ENCODE measurements at regions not wholly inside any gene's neighbourhood (a gene's known extent, or its start where the extent isn't known, plus 50 kb on each side); places are given as distances from the start of the nearest gene placed in this dataset.

DNA sequence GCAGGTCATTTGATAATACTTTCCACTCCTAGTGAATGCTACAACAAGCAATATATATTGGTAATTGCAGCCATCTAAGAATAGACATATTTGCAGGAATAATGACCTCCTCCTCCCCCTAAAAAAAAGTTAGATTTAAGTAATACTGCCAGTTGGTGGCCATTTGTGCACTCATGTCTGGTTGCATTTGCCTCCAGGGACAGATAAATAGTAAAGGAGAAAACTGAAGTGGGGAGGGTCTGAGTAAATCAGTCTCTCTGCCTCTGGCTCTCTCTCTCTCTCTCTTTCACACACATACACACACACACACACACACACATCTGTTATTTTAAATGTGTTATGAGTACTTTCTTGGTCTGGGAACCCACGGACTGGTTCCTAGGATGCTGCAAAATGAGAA lies 125.5 kb upstream of the UQCRFS1 start:
- peaks cover 6% of the 10 kb centered on the region; the same call in 1 of the 2 replicates for H3K9me3 ChIP-seq (ENCODE audit: control insufficient read depth, insufficient read depth, low read depth, low read length)
- no peak overlapping the region for H3K9ac ChIP-seq (ENCODE audit: low read length)
- H3K4me3 ChIP-seq (ENCODE audit: low read depth, low read length) = no peak overlapping the region
- no peaks in the 10 kb centered on the region for H3K36me3 ChIP-seq (ENCODE audit: control insufficient read depth, insufficient read depth, low read length)
- H3K4me1 ChIP-seq (ENCODE audit: control insufficient read depth, insufficient read depth, low read length) = no peaks in the 10 kb centered on the region
- H3K27me3 ChIP-seq (ENCODE audit: control insufficient read depth, insufficient read depth, low read length) = no peaks in the 10 kb centered on the region
- no peak overlapping the region for H3K27ac ChIP-seq (ENCODE audit: low read depth, low read length)

DNA sequence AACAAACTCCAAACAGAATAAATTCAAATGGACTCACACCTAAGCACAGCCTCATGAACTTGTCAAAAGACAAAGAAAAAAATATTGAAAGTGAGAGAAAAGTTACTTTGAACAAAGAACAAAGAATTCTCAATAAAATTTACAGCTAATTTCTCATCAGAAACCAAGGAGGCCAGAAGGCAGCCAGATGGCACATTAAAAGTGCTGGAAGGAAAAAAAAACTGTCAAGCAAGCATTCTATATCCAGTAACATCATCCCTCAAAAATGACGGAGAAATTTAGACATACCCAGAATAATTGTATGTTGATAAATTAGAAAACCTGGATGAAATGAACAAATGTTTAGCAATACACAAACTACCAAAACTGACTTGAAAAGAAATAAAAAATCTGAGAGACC lies 129.8 kb upstream of the UQCRFS1 start:
- no peaks in the 10 kb centered on the region for H3K36me3 ChIP-seq (ENCODE audit: control insufficient read depth, insufficient read depth, low read length)
- no peaks in the 10 kb centered on the region for H3K27me3 ChIP-seq (ENCODE audit: control insufficient read depth, insufficient read depth, low read length)
- no peak overlapping the region for H3K4me3 ChIP-seq (ENCODE audit: low read depth, low read length)
- H3K4me1 ChIP-seq (ENCODE audit: control insufficient read depth, insufficient read depth, low read length) = no peaks in the 10 kb centered on the region
- no peak overlapping the region for H3K9ac ChIP-seq (ENCODE audit: low read length)
- H3K27ac ChIP-seq (ENCODE audit: low read depth, low read length) = no peak overlapping the region
- H3K9me3 ChIP-seq (ENCODE audit: control insufficient read depth, insufficient read depth, low read depth, low read length) = peaks cover 14% of the 10 kb centered on the region; the same call in 1 of the 2 replicates

GRCh38 chr19:29364224-29364726 lies 151.3 kb upstream of the UQCRFS1 start:
- Histone ChIP-seq H3K9ac (ENCODE audit: low read length) (peak overlapping the region; percentile 76), H3K36me3 (ENCODE audit: control insufficient read depth, insufficient read depth, low read length) (no peaks in the 10 kb centered on the region), H3K4me1 (ENCODE audit: control insufficient read depth, insufficient read depth, low read length) (peaks cover 47% of the 10 kb centered on the region), H3K9me3 (ENCODE audit: control insufficient read depth, insufficient read depth, low read depth, low read length) (no peaks in the 10 kb centered on the region; the same call in 1 of the 2 replicates), H3K4me3 (ENCODE audit: low read depth, low read length) (peak overlapping the region; percentile 17), H3K27me3 (ENCODE audit: control insufficient read depth, insufficient read depth, low read length) (peaks cover 12% of the 10 kb centered on the region; the same call in 1 of the 2 replicates), H3K27ac (ENCODE audit: low read depth, low read length) (peak overlapping the region; percentile 86; the same call in 1 of the 2 replicates)

DNA sequence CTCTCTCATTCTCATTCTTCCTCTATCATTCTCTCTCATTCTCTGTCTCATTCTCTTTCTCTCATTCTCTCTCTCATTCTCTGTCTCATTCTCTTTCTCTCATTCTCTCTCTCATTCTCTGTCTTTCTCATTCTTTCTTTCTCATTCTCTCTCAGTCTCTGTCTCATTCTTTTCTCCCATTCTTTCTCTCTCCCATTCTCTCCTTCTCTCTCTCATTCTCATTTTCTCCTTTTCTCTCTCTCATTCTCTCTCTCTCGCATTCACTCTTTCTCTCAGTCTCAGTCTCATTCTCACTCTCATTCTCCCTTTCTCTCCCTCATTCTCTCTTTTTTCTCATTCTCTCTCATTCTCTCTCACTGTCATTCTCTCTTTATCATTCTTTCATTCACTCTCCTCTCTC lies 152.0 kb upstream of the UQCRFS1 start:
- H3K4me1 ChIP-seq (ENCODE audit: control insufficient read depth, insufficient read depth, low read length) = peaks cover 47% of the 10 kb centered on the region
- H3K27me3 ChIP-seq (ENCODE audit: control insufficient read depth, insufficient read depth, low read length) = peaks cover 12% of the 10 kb centered on the region; the same call in 1 of the 2 replicates
- 0 out of 2 replicates have a peak overlapping the region, but pooled peaks have one; percentile 17 for H3K4me3 ChIP-seq (ENCODE audit: low read depth, low read length)
- peak overlapping the region; percentile 76 for H3K9ac ChIP-seq (ENCODE audit: low read length)
- no peaks in the 10 kb centered on the region; the same call in 1 of the 2 replicates for H3K9me3 ChIP-seq (ENCODE audit: control insufficient read depth, insufficient read depth, low read depth, low read length)
- H3K36me3 ChIP-seq (ENCODE audit: control insufficient read depth, insufficient read depth, low read length) = no peaks in the 10 kb centered on the region
- peak overlapping the region; percentile 86; the same call in 1 of the 2 replicates for H3K27ac ChIP-seq (ENCODE audit: low read depth, low read length)

- no peak overlapping the region for H3K9ac ChIP-seq (ENCODE audit: low read length)
- H3K9me3 ChIP-seq (ENCODE audit: control insufficient read depth, insufficient read depth, low read depth, low read length) = no peaks in the 10 kb centered on the region; the same call in 1 of the 2 replicates
- H3K4me1 ChIP-seq (ENCODE audit: control insufficient read depth, insufficient read depth, low read length) = peaks cover 47% of the 10 kb centered on the region
- peaks cover 12% of the 10 kb centered on the region; the same call in 1 of the 2 replicates for H3K27me3 ChIP-seq (ENCODE audit: control insufficient read depth, insufficient read depth, low read length)
- no peak overlapping the region for H3K4me3 ChIP-seq (ENCODE audit: low read depth, low read length)
- H3K27ac ChIP-seq (ENCODE audit: low read depth, low read length) = no peak overlapping the region
- H3K36me3 ChIP-seq (ENCODE audit: control insufficient read depth, insufficient read depth, low read length) = no peaks in the 10 kb centered on the region
Observed at GRCh38 chr19:29365836-29366417, 153.0 kb upstream of the UQCRFS1 start.

GRCh38 chr19:29366757-29367156 lies 153.8 kb upstream of the UQCRFS1 start:
- Histone ChIP-seq H3K27me3 (ENCODE audit: control insufficient read depth, insufficient read depth, low read length) (peaks cover 12% of the 10 kb centered on the region; the same call in 1 of the 2 replicates), H3K9me3 (ENCODE audit: control insufficient read depth, insufficient read depth, low read depth, low read length) (no peaks in the 10 kb centered on the region; the same call in 1 of the 2 replicates), H3K4me3 (ENCODE audit: low read depth, low read length) (no peak overlapping the region), H3K36me3 (ENCODE audit: control insufficient read depth, insufficient read depth, low read length) (no peaks in the 10 kb centered on the region), H3K9ac (ENCODE audit: low read length) (no peak overlapping the region), H3K27ac (ENCODE audit: low read depth, low read length) (no peak overlapping the region), H3K4me1 (ENCODE audit: control insufficient read depth, insufficient read depth, low read length) (peaks cover 50% of the 10 kb centered on the region)

- Histone ChIP-seq H3K27ac (ENCODE audit: low read depth, low read length) (no peak overlapping the region), H3K9ac (ENCODE audit: low read length) (peak overlapping the region; percentile 1), H3K4me3 (ENCODE audit: low read depth, low read length) (no peak overlapping the region)
Observed at GRCh38 chr19:29367791-29368222, 154.9 kb upstream of the UQCRFS1 start.

DNA sequence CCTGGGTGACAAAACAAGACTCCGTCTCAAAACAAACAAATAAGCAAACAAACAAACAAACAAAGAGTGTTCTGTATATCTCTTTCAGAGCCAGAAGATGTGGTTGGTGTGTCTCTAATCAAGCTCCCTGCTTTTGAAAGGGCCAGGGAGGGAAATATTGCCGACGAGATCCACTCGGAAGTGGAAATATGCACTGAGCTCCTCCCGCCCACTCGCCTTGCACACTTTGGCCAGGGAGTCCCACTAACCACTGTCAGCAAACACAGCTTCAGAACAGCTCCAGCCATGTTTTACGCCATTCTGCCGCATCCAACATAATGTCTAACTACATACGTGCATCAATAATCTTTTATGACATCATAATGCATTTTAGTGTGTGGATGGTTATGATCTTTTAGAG lies 155.5 kb upstream of the VSTM2B start:
- H3K9ac ChIP-seq (ENCODE audit: low read length) = no peak overlapping the region
- H3K36me3 ChIP-seq (ENCODE audit: control insufficient read depth, insufficient read depth, low read length) = no peaks in the 10 kb centered on the region
- H3K27me3 ChIP-seq (ENCODE audit: control insufficient read depth, insufficient read depth, low read length) = peaks cover 12% of the 10 kb centered on the region; the same call in 1 of the 2 replicates
- H3K27ac ChIP-seq (ENCODE audit: low read depth, low read length) = no peak overlapping the region
- no peak overlapping the region for H3K4me3 ChIP-seq (ENCODE audit: low read depth, low read length)
- H3K4me1 ChIP-seq (ENCODE audit: control insufficient read depth, insufficient read depth, low read length) = peaks cover 34% of the 10 kb centered on the region
- H3K9me3 ChIP-seq (ENCODE audit: control insufficient read depth, insufficient read depth, low read depth, low read length) = no peaks in the 10 kb centered on the region

More at GRCh38 chr19:29367791-29368222, 154.9 kb upstream of the UQCRFS1 start:
- Histone ChIP-seq H3K4me1 (ENCODE audit: control insufficient read depth, insufficient read depth, low read length) (peaks cover 50% of the 10 kb centered on the region), H3K9me3 (ENCODE audit: control insufficient read depth, insufficient read depth, low read depth, low read length) (no peaks in the 10 kb centered on the region), H3K36me3 (ENCODE audit: control insufficient read depth, insufficient read depth, low read length) (no peaks in the 10 kb centered on the region), H3K27me3 (ENCODE audit: control insufficient read depth, insufficient read depth, low read length) (peaks cover 12% of the 10 kb centered on the region; the same call in 1 of the 2 replicates)

GRCh38 chr19:29371251-29372090 lies 154.3 kb upstream of the VSTM2B start:
- H3K4me1 ChIP-seq (ENCODE audit: control insufficient read depth, insufficient read depth, low read length) = peaks cover 25% of the 10 kb centered on the region

DNA sequence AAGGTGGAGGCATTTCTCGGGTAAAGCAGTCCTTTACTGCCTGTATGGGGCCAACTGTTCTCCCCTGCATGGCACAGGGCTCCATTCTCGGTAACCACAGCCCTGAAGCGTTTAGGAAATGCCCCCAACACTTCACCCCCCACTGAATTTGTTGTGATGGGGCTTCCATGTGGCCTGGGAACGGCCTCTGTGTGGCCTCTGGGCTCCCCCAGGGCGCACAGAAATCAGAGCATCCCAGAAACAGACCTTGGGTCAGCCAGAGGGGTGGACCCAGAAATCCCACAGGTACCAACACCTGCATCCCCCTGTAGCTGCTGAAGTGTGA lies 153.7 kb upstream of the VSTM2B start:
- H3K4me3 ChIP-seq (ENCODE audit: low read depth, low read length) = no peak overlapping the region
- no peaks in the 10 kb centered on the region for H3K9me3 ChIP-seq (ENCODE audit: control insufficient read depth, insufficient read depth, low read depth, low read length)
- no peaks in the 10 kb centered on the region for H3K36me3 ChIP-seq (ENCODE audit: control insufficient read depth, insufficient read depth, low read length)
- H3K9ac ChIP-seq (ENCODE audit: low read length) = no peak overlapping the region
- peaks cover 3% of the 10 kb centered on the region; the same call in 1 of the 2 replicates for H3K27me3 ChIP-seq (ENCODE audit: control insufficient read depth, insufficient read depth, low read length)
- H3K27ac ChIP-seq (ENCODE audit: low read depth, low read length) = no peak overlapping the region
- peaks cover 19% of the 10 kb centered on the region for H3K4me1 ChIP-seq (ENCODE audit: control insufficient read depth, insufficient read depth, low read length)

More at GRCh38 chr19:29371251-29372090, 154.3 kb upstream of the VSTM2B start:
- no peak overlapping the region for H3K4me3 ChIP-seq (ENCODE audit: low read depth, low read length)
- no peak overlapping the region for H3K9ac ChIP-seq (ENCODE audit: low read length)
- H3K27me3 ChIP-seq (ENCODE audit: control insufficient read depth, insufficient read depth, low read length) = peaks cover 7% of the 10 kb centered on the region; the same call in 1 of the 2 replicates
- H3K36me3 ChIP-seq (ENCODE audit: control insufficient read depth, insufficient read depth, low read length) = no peaks in the 10 kb centered on the region
- H3K9me3 ChIP-seq (ENCODE audit: control insufficient read depth, insufficient read depth, low read depth, low read length) = no peaks in the 10 kb centered on the region
- no peak overlapping the region for H3K27ac ChIP-seq (ENCODE audit: low read depth, low read length)

- H3K4me1 ChIP-seq (ENCODE audit: control insufficient read depth, insufficient read depth, low read length) = peaks cover 15% of the 10 kb centered on the region
Observed at GRCh38 chr19:29372461-29372860, 153.3 kb upstream of the VSTM2B start.

More at GRCh38 chr19:29372461-29372860, 153.3 kb upstream of the VSTM2B start:
- H3K27me3 ChIP-seq (ENCODE audit: control insufficient read depth, insufficient read depth, low read length) = no peaks in the 10 kb centered on the region
- H3K9ac ChIP-seq (ENCODE audit: low read length) = no peak overlapping the region
- no peak overlapping the region for H3K27ac ChIP-seq (ENCODE audit: low read depth, low read length)
- no peaks in the 10 kb centered on the region for H3K9me3 ChIP-seq (ENCODE audit: control insufficient read depth, insufficient read depth, low read depth, low read length)
- H3K4me3 ChIP-seq (ENCODE audit: low read depth, low read length) = no peak overlapping the region
- H3K36me3 ChIP-seq (ENCODE audit: control insufficient read depth, insufficient read depth, low read length) = no peaks in the 10 kb centered on the region
